Mesodermal cell (in vitro differentiated cells): ENCODE measurements at regions not wholly inside any gene's neighbourhood (a gene's known extent, or its start where the extent isn't known, plus 50 kb on each side); places are given as distances from the start of the nearest gene placed in this dataset.

Experiments
- H3K27ac ChIP-seq: 2 replicates; pipeline ENCODE4 v1.7.0; 2013; ENCODE audit warnings: mild to moderate bottlenecking, low read depth, low read length, moderate library complexity; ENCODE audit not compliant: severe bottlenecking
- H3K36me3 ChIP-seq: 2 replicates; pipeline ENCODE4 v1.7.1; 2013; ENCODE audit warnings: mild to moderate bottlenecking, low read length, moderate library complexity; ENCODE audit not compliant: control insufficient read depth, insufficient read depth
- H3K4me1 ChIP-seq: one replicate; pipeline ENCODE4 v1.7.1; 2013; ENCODE audit warnings: mild to moderate bottlenecking, low read length; ENCODE audit not compliant: insufficient read depth, control insufficient read depth, poor library complexity, severe bottlenecking
- H3K4me3 ChIP-seq: 2 replicates; pipeline ENCODE4 v1.7.0; 2013; ENCODE audit warnings: low read length, control low read depth, mild to moderate bottlenecking; ENCODE audit not compliant: insufficient read depth, poor library complexity, severe bottlenecking; ENCODE audit errors: extremely low read depth
- H3K9me3 ChIP-seq: 2 replicates; pipeline ENCODE4 v1.7.1; 2013; ENCODE audit warnings: mild to moderate bottlenecking, low read length, moderate library complexity; ENCODE audit not compliant: control insufficient read depth
- WGBS, 2 experiments: methylation state at CpG; one replicate each; pipeline ENCODE4 v1.1.5; 2013; ENCODE audit warnings: missing lambda C conversion rate in 2 of 2; ENCODE audit not compliant: insufficient coverage in 2 of 2; 5-methylcytosine and 5-hydroxymethylcytosine counted together

DNA sequence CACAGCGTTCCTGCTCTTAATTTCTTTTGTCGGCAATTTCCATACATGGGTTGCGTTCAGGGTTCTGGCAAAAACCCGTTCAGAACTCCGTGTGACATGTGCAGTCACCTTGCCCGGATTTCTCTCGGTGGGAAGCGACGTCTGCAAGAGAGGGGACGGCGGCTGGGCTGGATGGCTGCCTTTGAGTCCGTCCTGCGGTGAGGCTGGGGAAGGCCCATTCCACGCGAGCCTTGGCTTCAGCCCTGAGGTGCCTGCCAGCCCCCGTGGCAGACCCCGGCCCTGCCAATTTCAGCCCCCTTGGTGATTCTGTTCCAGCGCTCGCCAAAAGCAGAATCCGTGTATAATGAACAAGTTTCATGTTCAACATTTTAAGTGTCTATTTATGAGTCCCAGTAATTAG, 72.6 kb upstream of the TSHZ3 start:
- H3K27ac ChIP-seq, result no peak overlapping the region
- H3K9me3 ChIP-seq, result no peaks in the 10 kb centered on the region
- no peaks in the 10 kb centered on the region for H3K4me1 ChIP-seq
- H3K36me3 ChIP-seq, result no peaks in the 10 kb centered on the region
- 80 to 82% methylated on average over 17 of the region's 20 CpGs for WGBS, 2 experiments
- no peak overlapping the region for H3K4me3 ChIP-seq

GRCh38 chr19:31423896-31424295, 74.7 kb upstream of the TSHZ3 start:
- H3K9me3 ChIP-seq, result no peaks in the 10 kb centered on the region
- H3K36me3 ChIP-seq, result no peaks in the 10 kb centered on the region
- no peak overlapping the region for H3K27ac ChIP-seq
- H3K4me3 ChIP-seq, result no peak overlapping the region
- H3K4me1 ChIP-seq, result no peaks in the 10 kb centered on the region
- WGBS, 2 experiments, result 100% methylated on average over 2 of the region's 2 CpGs

DNA sequence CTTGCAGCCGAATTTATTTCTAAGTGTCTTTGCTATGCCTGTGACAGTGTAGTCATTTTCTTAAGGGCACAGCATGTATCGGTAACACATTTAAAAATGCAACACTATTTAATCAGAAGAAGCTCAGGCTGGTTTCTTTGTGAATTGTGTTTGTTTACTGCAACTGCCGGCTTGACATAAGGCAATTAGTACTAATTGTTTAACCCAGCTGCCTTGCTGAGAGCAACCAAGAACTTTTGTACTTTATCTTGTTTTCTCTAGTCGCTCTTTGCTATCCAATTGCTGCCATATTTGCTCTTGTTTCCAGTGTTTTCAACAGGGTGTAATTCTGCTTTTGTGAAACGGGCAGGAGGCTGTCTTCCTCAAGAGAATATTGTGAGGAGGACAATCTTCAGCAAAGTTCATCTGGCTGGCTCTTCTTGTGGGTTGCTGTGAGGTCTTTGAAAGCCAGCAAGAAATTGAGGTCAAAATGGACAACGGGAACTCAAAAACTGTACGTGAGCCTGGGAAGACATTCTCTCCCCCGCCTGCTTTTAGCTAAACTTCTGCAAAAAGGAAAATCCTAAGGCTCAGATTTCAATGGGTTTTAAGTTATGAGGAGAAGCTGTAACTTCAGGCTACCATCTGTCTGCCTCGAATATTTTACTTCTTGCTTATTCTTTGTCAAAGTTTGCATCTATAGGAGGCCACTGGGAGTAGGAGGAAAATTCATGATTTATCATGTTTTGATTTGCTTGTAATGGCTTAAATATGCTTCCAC, 75.8 kb upstream of the TSHZ3 start:
- Histone ChIP-seq H3K4me1 (no peaks in the 10 kb centered on the region), H3K4me3 (no peak overlapping the region), H3K9me3 (no peaks in the 10 kb centered on the region), H3K27ac (no peak overlapping the region), H3K36me3 (no peaks in the 10 kb centered on the region)
- WGBS, 2 experiments, result 80 to 92% methylated on average over 6 to 7 of the region's 9 CpGs

DNA sequence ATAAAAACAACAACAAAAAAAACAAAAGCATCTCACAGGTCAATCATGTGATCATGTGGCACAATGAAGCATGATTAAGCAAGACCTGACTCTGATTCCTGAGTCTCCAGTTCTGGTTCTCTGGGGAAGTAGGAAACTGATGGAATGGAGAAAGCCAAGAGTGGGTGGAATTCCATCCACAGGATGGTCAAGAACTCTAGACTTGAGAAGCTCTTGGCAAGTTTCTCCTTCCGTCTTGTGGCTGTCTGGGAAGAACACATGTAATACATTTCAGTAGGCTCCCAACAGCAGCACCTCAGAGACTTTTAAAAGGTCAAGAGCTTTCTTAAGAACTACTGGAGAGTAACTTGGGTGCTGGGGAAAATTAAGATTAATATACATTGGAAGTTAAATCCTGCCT, 78.6 kb upstream of the TSHZ3 start:
- no peak overlapping the region for H3K4me3 ChIP-seq
- H3K4me1 ChIP-seq, result no peaks in the 10 kb centered on the region
- H3K27ac ChIP-seq, result no peak overlapping the region
- H3K9me3 ChIP-seq, result no peaks in the 10 kb centered on the region
- WGBS, 2 experiments, result 100% methylated on average over 1 of the region's 1 CpG; no CpG with 5 or more reads in 1 of the 2 experiments
- H3K36me3 ChIP-seq, result no peaks in the 10 kb centered on the region

- Histone ChIP-seq H3K27ac (no peak overlapping the region), H3K9me3 (no peaks in the 10 kb centered on the region), H3K4me1 (no peaks in the 10 kb centered on the region), H3K4me3 (no peak overlapping the region), H3K36me3 (no peaks in the 10 kb centered on the region)
- WGBS, 2 experiments, result 100% methylated on average over 1 of the region's 4 CpGs; no CpG with 5 or more reads in 1 of the 2 experiments
Observed at GRCh38 chr19:31430381-31430780, 81.1 kb upstream of the TSHZ3 start.

GRCh38 chr19:31432201-31432810, 83.1 kb upstream of the TSHZ3 start:
- H3K9me3 ChIP-seq, result no peaks in the 10 kb centered on the region
- no peaks in the 10 kb centered on the region for H3K36me3 ChIP-seq
- peaks cover 5% of the 10 kb centered on the region for H3K4me1 ChIP-seq
- 70 to 77% methylated on average over 4 to 5 of the region's 8 CpGs for WGBS, 2 experiments
- H3K4me3 ChIP-seq, result no peak overlapping the region
- H3K27ac ChIP-seq, result no peak overlapping the region

- H3K4me3 ChIP-seq, result no peak overlapping the region
- H3K4me1 ChIP-seq, result peaks cover 5% of the 10 kb centered on the region
- WGBS, 2 experiments, result 79 to 83% methylated on average over 2 to 3 of the region's 4 CpGs
- H3K9me3 ChIP-seq, result no peaks in the 10 kb centered on the region
- H3K27ac ChIP-seq, result peak overlapping the region; percentile 68
- H3K36me3 ChIP-seq, result no peaks in the 10 kb centered on the region
Observed at GRCh38 chr19:31436121-31436776, 87.0 kb upstream of the TSHZ3 start.

DNA sequence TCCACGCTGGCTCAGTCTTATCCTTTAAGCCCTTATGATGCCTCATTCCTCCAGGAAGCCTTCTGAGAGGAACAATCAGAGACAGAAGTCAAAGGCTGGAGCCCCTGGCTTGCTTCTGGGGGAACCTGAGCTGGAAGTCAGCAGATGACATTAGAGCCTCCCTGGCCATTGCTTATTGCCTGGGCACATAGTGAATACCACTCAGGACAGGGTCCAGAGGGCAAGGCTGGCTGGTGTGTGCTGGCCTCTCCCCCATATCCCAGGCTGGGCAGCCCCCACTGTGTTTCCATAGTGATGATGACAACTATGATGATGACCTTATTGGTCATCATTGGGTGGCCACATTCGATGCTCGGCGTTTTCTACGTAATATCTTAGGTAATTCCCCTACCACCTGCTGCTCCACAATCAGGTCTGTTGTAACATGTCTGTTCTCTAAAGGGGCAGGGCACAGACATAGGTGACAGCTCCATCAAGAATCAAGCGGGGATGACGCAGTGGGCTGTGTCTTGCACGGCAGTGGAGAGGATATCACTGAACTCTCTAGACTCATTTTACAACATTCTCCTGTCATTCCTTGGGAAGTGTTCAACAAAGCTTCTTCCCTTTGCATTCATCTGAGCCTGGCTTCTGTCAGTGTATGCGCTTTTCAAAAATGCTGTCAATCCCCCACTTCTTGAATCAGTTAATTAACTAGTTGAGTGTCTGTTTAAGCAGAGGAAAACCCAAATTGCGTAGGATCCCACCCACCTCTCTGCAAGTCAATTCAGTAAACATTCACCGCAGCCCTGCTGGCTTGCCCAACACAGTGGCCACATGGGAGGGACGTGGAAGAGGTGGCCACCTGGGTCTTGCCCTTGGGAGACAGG, 89.4 kb upstream of the TSHZ3 start:
- WGBS, 2 experiments, result 83 to 86% methylated on average over 9 of the region's 12 CpGs

GRCh38 chr19:31439270-31439573, 90.0 kb upstream of the TSHZ3 start:
- Histone ChIP-seq H3K36me3 (no peaks in the 10 kb centered on the region), H3K9me3 (no peaks in the 10 kb centered on the region), H3K4me3 (no peak overlapping the region), H3K27ac (no peak overlapping the region), H3K4me1 (peaks cover 5% of the 10 kb centered on the region)
- WGBS, 2 experiments, result 92 to 96% methylated on average over 4 of the region's 4 CpGs

More for the DNA sequence above, 89.4 kb upstream of the TSHZ3 start:
- H3K36me3 ChIP-seq, result no peaks in the 10 kb centered on the region
- no peak overlapping the region for H3K4me3 ChIP-seq
- H3K27ac ChIP-seq, result no peak overlapping the region
- no peaks in the 10 kb centered on the region for H3K9me3 ChIP-seq
- peaks cover 5% of the 10 kb centered on the region for H3K4me1 ChIP-seq

GRCh38 chr19:31444931-31445330, 95.7 kb upstream of the TSHZ3 start:
- H3K4me1 ChIP-seq, result no peaks in the 10 kb centered on the region
- H3K9me3 ChIP-seq, result no peaks in the 10 kb centered on the region
- H3K4me3 ChIP-seq, result no peak overlapping the region
- no peaks in the 10 kb centered on the region for H3K36me3 ChIP-seq
- WGBS, 2 experiments, result 92 to 93% methylated on average over 2 to 3 of the region's 4 CpGs
- H3K27ac ChIP-seq, result no peak overlapping the region
